Activated CD8-positive, alpha-beta memory T cell treated with anti-CD3 and anti-CD28 coated beads for 36 hours (primary cell): ENCODE measurements at regions not wholly inside any gene's neighbourhood (a gene's known extent, or its start where the extent isn't known, plus 50 kb on each side); places are given as distances from the start of the nearest gene placed in this dataset.

ENCODE experiments used
- CTCF ChIA-PET: fragments of 350-600 bp; sonication (Branson Sonifier 250); formaldehyde crosslinking; loops from one replicate; lab custom pipeline; 2021; ENCODE audit warnings: antibody characterized with exemption; lab: Charles Lee
- POLR2A ChIA-PET: fragments of 350-600 bp; sonication (Branson Sonifier 250); formaldehyde crosslinking; loops from one replicate; lab custom pipeline; 2021; ENCODE audit warnings: antibody characterized with exemption; lab: Charles Lee

- CTCF ChIA-PET, result no interaction called here
- POLR2A ChIA-PET, result no interaction called here
Measured at GRCh38 chr5:61649231-61649630, 317.2 kb downstream of the ZSWIM6 start.

GRCh38 chr5:61649971-61650370, 317.9 kb downstream of the ZSWIM6 start:
- ChIA-PET CTCF (no interaction called here), POLR2A (no interaction called here)

- ChIA-PET POLR2A (no interaction called here), CTCF (no interaction called here)
Measured at GRCh38 chr5:61650661-61651060, 318.6 kb downstream of the ZSWIM6 start.

- ChIA-PET POLR2A (no interaction called here), CTCF (no interaction called here)
Measured at GRCh38 chr5:61651195-61651594, 319.1 kb downstream of the ZSWIM6 start.

GRCh38 chr5:61652916-61653315, 320.9 kb downstream of the ZSWIM6 start:
- CTCF ChIA-PET, result no interaction called here
- POLR2A ChIA-PET, result no interaction called here

- POLR2A ChIA-PET, result no interaction called here
Measured at GRCh38 chr5:61653807-61654580, 321.9 kb downstream of the ZSWIM6 start.

GRCh38 chr5:61654876-61655275, 322.8 kb downstream of the ZSWIM6 start:
- ChIA-PET POLR2A (no interaction called here), CTCF (interaction anchor here (0.6 kb wide), 1 partner anchor 674 kb away, joined by 3 read pairs; no protein-coding TSS in a partner anchor)

More at GRCh38 chr5:61653807-61654580, 321.9 kb downstream of the ZSWIM6 start:
- CTCF ChIA-PET, result interaction anchor here (0.6 to 0.7 kb wide), 2 partner anchors 212 to 673 kb away, joined by 3 read pairs; no protein-coding TSS in a partner anchor

- CTCF ChIA-PET, result interaction anchor here (1.1 to 1.3 kb wide), 2 partner anchors 354 to 601 kb away, joined by 3 to 4 read pairs; no protein-coding TSS in a partner anchor
- POLR2A ChIA-PET, result no interaction called here
Measured at GRCh38 chr5:61657010-61657409, 325.0 kb downstream of the ZSWIM6 start.

GRCh38 chr5:61657686-61658085, 325.6 kb downstream of the ZSWIM6 start:
- CTCF ChIA-PET, result interaction anchor here (1.1 to 1.3 kb wide), 2 partner anchors 354 to 601 kb away, joined by 3 to 4 read pairs; no protein-coding TSS in a partner anchor
- POLR2A ChIA-PET, result no interaction called here

GRCh38 chr5:61658592-61659008, 326.5 kb downstream of the ZSWIM6 start:
- ChIA-PET CTCF (interaction anchor here (0.9 to 1.3 kb wide), 3 partner anchors 79 to 701 kb away, joined by 3 to 4 read pairs (median 4); no protein-coding TSS in a partner anchor), POLR2A (no interaction called here)

- ChIA-PET POLR2A (no interaction called here), CTCF (interaction anchor here (0.9 to 1.3 kb wide), 3 partner anchors 79 to 701 kb away, joined by 3 to 4 read pairs (median 4); no protein-coding TSS in a partner anchor)
Measured at GRCh38 chr5:61659221-61659696, 327.2 kb downstream of the ZSWIM6 start.

- POLR2A ChIA-PET, result no interaction called here
- CTCF ChIA-PET, result no interaction called here
Measured at GRCh38 chr5:61662670-61663069, 330.6 kb downstream of the ZSWIM6 start.

- CTCF ChIA-PET, result no interaction called here
- POLR2A ChIA-PET, result no interaction called here
Measured at GRCh38 chr5:61666064-61666621, 334.1 kb downstream of the ZSWIM6 start.

- ChIA-PET POLR2A (no interaction called here), CTCF (no interaction called here)
Measured at GRCh38 chr5:61667525-61668218, 335.6 kb downstream of the ZSWIM6 start.

- ChIA-PET CTCF (no interaction called here), POLR2A (no interaction called here)
Measured at GRCh38 chr5:61669531-61669930, 337.5 kb downstream of the ZSWIM6 start.

GRCh38 chr5:61670941-61671340, 338.9 kb downstream of the ZSWIM6 start:
- POLR2A ChIA-PET, result no interaction called here
- CTCF ChIA-PET, result no interaction called here

GRCh38 chr5:61673007-61673735, 341.1 kb downstream of the ZSWIM6 start:
- ChIA-PET CTCF (interaction anchor here (0.5 kb wide), 1 partner anchor 912 kb away, joined by 5 read pairs; no protein-coding TSS in a partner anchor), POLR2A (no interaction called here)

- ChIA-PET CTCF (no interaction called here), POLR2A (no interaction called here)
Measured at GRCh38 chr5:61674378-61674777, 342.3 kb downstream of the ZSWIM6 start.

- POLR2A ChIA-PET, result no interaction called here
- CTCF ChIA-PET, result no interaction called here
Measured at GRCh38 chr5:61675015-61675692, 343.1 kb downstream of the ZSWIM6 start.
